Mesendoderm (in vitro differentiated cells): ENCODE measurements at regions not wholly inside any gene's neighbourhood (a gene's known extent, or its start where the extent isn't known, plus 50 kb on each side); places are given as distances from the start of the nearest gene placed in this dataset.

Source experiments
- DNase-seq: peaks from one replicate; pipeline ENCODE4 v3.0.0; 2013
- H2AK5ac ChIP-seq: 2 replicates; pipeline ENCODE4 v1.6.1; 2013; ENCODE audit warnings: low read length, inconsistent platforms
- H2BK120ac ChIP-seq: 2 replicates; pipeline ENCODE4 v1.6.1; 2013; ENCODE audit warnings: low read depth, mild to moderate bottlenecking, low read length, moderate library complexity, mixed read lengths
- H2BK15ac ChIP-seq: replicated peaks from 2 replicates; pipeline ENCODE4 v1.6.1; 2013; ENCODE audit warnings: low read depth, mild to moderate bottlenecking, moderate library complexity
- H2BK5ac ChIP-seq: 2 replicates; pipeline ENCODE4 v1.6.1; 2013; ENCODE audit warnings: low read length, inconsistent platforms
- H3K18ac ChIP-seq: 2 replicates; pipeline ENCODE4 v1.6.1; 2013; ENCODE audit warnings: mild to moderate bottlenecking, low read length, mixed read lengths
- H3K23ac ChIP-seq: one replicate; pipeline ENCODE4 v1.6.1; 2013; ENCODE audit warnings: low read length
- H3K27ac ChIP-seq: 2 replicates; pipeline ENCODE4 v1.5.1; 2013; ENCODE audit warnings: low read depth, mild to moderate bottlenecking, inconsistent platforms, low read length, moderate library complexity
- H3K27me3 ChIP-seq: 2 replicates; pipeline ENCODE4 v1.6.1; 2013; ENCODE audit warnings: low read length, control low read depth, mild to moderate bottlenecking, inconsistent platforms; ENCODE audit not compliant: insufficient read depth, poor library complexity
- H3K36me3 ChIP-seq: 2 replicates; pipeline ENCODE4 v1.6.1; 2013; ENCODE audit warnings: low read length, inconsistent platforms; ENCODE audit not compliant: control insufficient read depth, insufficient read depth
- H3K4ac ChIP-seq: one replicate; pipeline ENCODE4 v1.6.1; 2013; ENCODE audit warnings: low read depth, mild to moderate bottlenecking, low read length, moderate library complexity
- H3K4me1 ChIP-seq: 2 replicates; pipeline ENCODE4 v1.6.1; 2013; ENCODE audit warnings: low read depth, low read length, inconsistent platforms; ENCODE audit not compliant: control insufficient read depth
- H3K4me2 ChIP-seq: 2 replicates; pipeline ENCODE4 v1.6.1; 2013; ENCODE audit warnings: low read length
- H3K4me3 ChIP-seq: 2 replicates; pipeline ENCODE4 v1.5.1; 2013; ENCODE audit warnings: mild to moderate bottlenecking, low read length
- H3K56ac ChIP-seq: one replicate; pipeline ENCODE4 v1.6.1; 2013; ENCODE audit warnings: low read length
- H3K79me1 ChIP-seq: 2 replicates; pipeline ENCODE4 v1.6.1; 2013; ENCODE audit warnings: low read length, inconsistent platforms
- H3K79me2 ChIP-seq: 2 replicates; pipeline ENCODE4 v1.6.1; 2013; ENCODE audit warnings: mild to moderate bottlenecking, low read length; ENCODE audit not compliant: control insufficient read depth, insufficient read depth
- H3K9ac ChIP-seq: 2 replicates; pipeline ENCODE4 v1.6.1; 2013; ENCODE audit warnings: low read length, inconsistent platforms
- H4K5ac ChIP-seq: one replicate; pipeline ENCODE4 v1.6.1; 2013; ENCODE audit warnings: low read length
- H4K8ac ChIP-seq: one replicate; pipeline ENCODE4 v1.6.1; 2013; ENCODE audit warnings: low read depth, mild to moderate bottlenecking, control low read depth, low read length, moderate library complexity
- WGBS: extraction: QIAGEN DNeasy Blood & Tissue Kit; methylation state at CpG from one replicate; pipeline ENCODE4 v1.1.7; 2013; ENCODE audit warnings: low lambda C conversion rate, missing lambda C conversion rate; ENCODE audit not compliant: insufficient coverage; ENCODE audit errors: extremely low coverage; 5-methylcytosine and 5-hydroxymethylcytosine counted together

GRCh38 chr17:52751051-52751450 is 592.5 kb upstream of the CA10 start:
- Histone ChIP-seq H3K79me1 (no peaks in the 10 kb centered on the region), H3K56ac (peak overlapping the region; percentile 25), H2AK5ac (no peak overlapping the region), H2BK15ac (no peak overlapping the region), H3K27ac (no peak overlapping the region), H2BK5ac (no peak overlapping the region), H3K23ac (no peak overlapping the region), H2BK120ac (no peak overlapping the region), H3K4me2 (no peak overlapping the region), H3K4me1 (no peaks in the 10 kb centered on the region), H4K5ac (no peak overlapping the region), H3K4ac (no peak overlapping the region), H3K27me3 (no peaks in the 10 kb centered on the region), H3K9ac (no peak overlapping the region), H4K8ac (no peak overlapping the region), H3K36me3 (no peaks in the 10 kb centered on the region), H3K18ac (no peak overlapping the region), H3K79me2 (no peaks in the 10 kb centered on the region), H3K4me3 (no peak overlapping the region)
- no CpG with 5 or more reads among the region's 3 CpGs for WGBS
- peak; percentile 16 for DNase-seq

DNA sequence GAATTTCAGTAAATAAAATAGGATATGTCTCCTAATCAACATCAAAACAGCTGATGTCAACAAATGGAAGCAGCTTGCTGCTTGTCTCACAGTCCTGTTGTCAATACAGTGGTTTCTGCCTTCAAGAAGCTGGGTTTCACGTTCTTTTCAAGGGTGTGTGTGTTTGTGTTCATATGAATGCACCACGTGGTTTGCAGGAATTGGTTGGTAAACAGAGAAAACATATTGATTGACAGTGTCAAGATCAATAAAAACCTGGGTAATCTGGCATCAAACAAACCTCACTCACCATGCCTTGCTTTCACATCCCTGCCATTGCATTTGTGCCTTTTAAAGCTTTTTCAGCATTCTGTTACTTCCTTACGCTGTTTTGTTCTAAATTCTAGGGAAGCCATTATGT is 585.7 kb upstream of the CA10 start:
- DNase-seq, result no peak
- Histone ChIP-seq H3K27ac (no peak overlapping the region), H3K23ac (no peak overlapping the region), H3K56ac (no peak overlapping the region), H3K4me1 (no peaks in the 10 kb centered on the region), H2BK15ac (no peak overlapping the region), H3K9ac (no peak overlapping the region), H3K79me2 (no peaks in the 10 kb centered on the region), H4K5ac (no peak overlapping the region), H3K4ac (no peak overlapping the region), H3K4me3 (no peak overlapping the region), H3K18ac (no peak overlapping the region), H2BK5ac (no peak overlapping the region), H3K36me3 (no peaks in the 10 kb centered on the region), H2AK5ac (no peak overlapping the region), H4K8ac (no peak overlapping the region), H3K79me1 (no peaks in the 10 kb centered on the region), H3K27me3 (no peaks in the 10 kb centered on the region), H3K4me2 (no peak overlapping the region), H2BK120ac (no peak overlapping the region)
- WGBS, result no CpG with 5 or more reads among the region's 3 CpGs

DNA sequence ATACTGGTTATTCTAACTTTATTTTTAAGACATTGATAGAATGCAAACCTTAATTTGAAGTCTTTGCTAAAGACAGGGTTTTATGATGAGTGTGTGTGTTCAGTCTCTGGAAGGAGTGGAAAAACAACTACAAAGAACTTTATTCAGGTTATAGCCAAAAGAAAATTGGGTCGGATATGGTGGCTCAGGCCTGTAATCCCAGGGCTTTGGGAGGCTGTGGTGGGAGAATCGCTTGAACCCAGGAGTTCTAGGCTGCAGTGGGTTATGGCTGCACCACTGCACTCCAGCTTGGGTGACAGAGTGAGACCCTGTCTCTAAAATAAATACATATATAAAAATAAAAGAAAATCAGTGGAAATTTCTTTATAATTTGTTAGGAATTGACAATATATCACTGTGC is 581.5 kb upstream of the CA10 start:
- H3K4me1 ChIP-seq, result no peaks in the 10 kb centered on the region
- H2BK120ac ChIP-seq, result no peak overlapping the region
- H2BK15ac ChIP-seq, result no peak overlapping the region
- no peak overlapping the region for H3K23ac ChIP-seq
- H3K18ac ChIP-seq, result no peak overlapping the region
- WGBS, result no CpG with 5 or more reads among the region's 2 CpGs
- no peaks in the 10 kb centered on the region for H3K79me1 ChIP-seq
- H3K27me3 ChIP-seq, result no peaks in the 10 kb centered on the region
- no peak overlapping the region for H3K27ac ChIP-seq
- no peak overlapping the region for H3K4me3 ChIP-seq
- H3K4me2 ChIP-seq, result no peak overlapping the region
- no peak overlapping the region for H3K56ac ChIP-seq
- H3K79me2 ChIP-seq, result no peaks in the 10 kb centered on the region
- no peaks in the 10 kb centered on the region for H3K36me3 ChIP-seq
- H2AK5ac ChIP-seq, result no peak overlapping the region
- no peak overlapping the region for H2BK5ac ChIP-seq
- no peak overlapping the region for H4K8ac ChIP-seq
- H3K9ac ChIP-seq, result no peak overlapping the region
- H3K4ac ChIP-seq, result no peak overlapping the region
- DNase-seq, result no peak
- H4K5ac ChIP-seq, result no peak overlapping the region

DNA sequence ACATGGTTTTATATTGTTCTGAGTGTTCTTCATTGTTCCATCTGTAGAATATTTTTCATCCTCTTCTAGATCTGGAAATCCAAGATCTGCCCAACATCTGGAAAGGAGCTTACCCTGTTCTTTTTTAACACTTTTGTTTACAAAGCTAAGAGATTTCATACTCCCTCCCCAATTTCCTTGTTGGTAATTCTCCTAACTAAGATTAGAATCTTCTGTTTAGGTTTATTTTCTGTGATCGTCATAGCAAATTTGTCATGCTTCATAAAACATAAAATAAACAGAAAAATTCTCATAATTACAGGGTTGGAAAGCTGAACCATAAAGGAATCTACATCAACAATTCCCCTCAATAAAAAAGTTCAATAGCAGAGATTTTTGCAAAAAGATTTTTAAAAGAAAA is 580.3 kb upstream of the CA10 start:
- H3K36me3 ChIP-seq, result no peaks in the 10 kb centered on the region
- no peaks in the 10 kb centered on the region for H3K79me1 ChIP-seq
- H2AK5ac ChIP-seq, result no peak overlapping the region
- H3K4me1 ChIP-seq, result no peaks in the 10 kb centered on the region
- H3K56ac ChIP-seq, result no peak overlapping the region
- H3K27me3 ChIP-seq, result no peaks in the 10 kb centered on the region
- H3K4me2 ChIP-seq, result no peak overlapping the region
- WGBS, result no CpG with 5 or more reads among the region's 1 CpG
- H2BK5ac ChIP-seq, result no peak overlapping the region
- H2BK120ac ChIP-seq, result no peak overlapping the region
- no peak overlapping the region for H3K9ac ChIP-seq
- no peak overlapping the region for H3K23ac ChIP-seq
- no peak for DNase-seq
- no peak overlapping the region for H4K5ac ChIP-seq
- no peak overlapping the region for H3K27ac ChIP-seq
- no peak overlapping the region for H3K18ac ChIP-seq
- H2BK15ac ChIP-seq, result no peak overlapping the region
- no peak overlapping the region for H3K4ac ChIP-seq
- H4K8ac ChIP-seq, result no peak overlapping the region
- H3K79me2 ChIP-seq, result no peaks in the 10 kb centered on the region
- no peak overlapping the region for H3K4me3 ChIP-seq

DNA sequence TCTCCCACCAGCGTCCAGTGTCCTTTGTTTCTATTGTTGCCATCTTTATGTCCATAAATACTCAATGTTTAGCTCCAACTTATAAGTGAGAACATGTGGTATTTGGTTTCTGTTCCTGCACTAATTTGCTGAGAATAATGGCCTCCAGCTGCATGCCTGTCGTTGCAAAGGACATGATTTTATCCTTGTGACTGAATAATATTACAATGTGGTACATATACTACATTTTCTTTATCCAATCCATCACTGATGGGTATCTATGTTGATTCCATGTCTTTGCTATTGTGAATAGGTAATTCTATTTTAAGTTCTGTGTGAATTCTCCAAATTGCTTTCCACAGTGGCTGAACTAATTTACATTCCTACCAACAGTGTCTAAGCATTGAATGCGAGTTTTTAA is 578.6 kb upstream of the CA10 start:
- Histone ChIP-seq H3K27me3 (no peaks in the 10 kb centered on the region), H2BK5ac (no peak overlapping the region)
- no CpG with 5 or more reads among the region's 3 CpGs for whole genome bisulfite sequencing

GRCh38 chr17:52732841-52733240 is 574.3 kb upstream of the CA10 start:
- Histone ChIP-seq H3K27ac (no peak overlapping the region), H3K56ac (no peak overlapping the region), H2BK5ac (no peak overlapping the region), H3K9ac (no peak overlapping the region), H3K4me3 (no peak overlapping the region), H4K5ac (no peak overlapping the region), H2BK120ac (no peak overlapping the region), H2BK15ac (no peak overlapping the region), H3K4me1 (no peaks in the 10 kb centered on the region), H3K18ac (no peak overlapping the region), H3K36me3 (no peaks in the 10 kb centered on the region), H3K4me2 (no peak overlapping the region), H3K79me2 (no peaks in the 10 kb centered on the region), H4K8ac (no peak overlapping the region), H3K23ac (no peak overlapping the region), H3K4ac (no peak overlapping the region), H3K79me1 (no peaks in the 10 kb centered on the region), H3K27me3 (no peaks in the 10 kb centered on the region), H2AK5ac (no peak overlapping the region)
- no CpG with 5 or more reads among the region's 1 CpG for WGBS
- DNase-seq, result no peak

More for the DNA sequence above, 578.6 kb upstream of the CA10 start:
- H3K23ac ChIP-seq, result no peak overlapping the region
- no peaks in the 10 kb centered on the region for H3K4me1 ChIP-seq
- no peak overlapping the region for H4K5ac ChIP-seq
- H3K4ac ChIP-seq, result no peak overlapping the region
- H2BK15ac ChIP-seq, result no peak overlapping the region
- no peaks in the 10 kb centered on the region for H3K79me1 ChIP-seq
- no peak overlapping the region for H2BK120ac ChIP-seq
- H3K4me3 ChIP-seq, result no peak overlapping the region
- no peak overlapping the region for H3K56ac ChIP-seq
- no peak overlapping the region for H3K4me2 ChIP-seq
- no peak for DNase-seq
- no peaks in the 10 kb centered on the region for H3K79me2 ChIP-seq
- no peak overlapping the region for H3K27ac ChIP-seq
- H4K8ac ChIP-seq, result no peak overlapping the region
- no peaks in the 10 kb centered on the region for H3K36me3 ChIP-seq
- no peak overlapping the region for H2AK5ac ChIP-seq
- no peak overlapping the region for H3K9ac ChIP-seq
- no peak overlapping the region for H3K18ac ChIP-seq
